IgD-negative memory B cell (primary cell): ENCODE measurements at regions not wholly inside any gene's neighbourhood (a gene's known extent, or its start where the extent isn't known, plus 50 kb on each side); places are given as distances from the start of the nearest gene placed in this dataset.

Experiments used
- H3K27ac Mint-ChIP-seq, 3 donors: one replicate each; pipeline ENCODE4 v1.8.0; 2020 to 2022; ENCODE audit warnings: mild to moderate bottlenecking in 3 of 3, mixed read lengths in 3 of 3, moderate library complexity in 1 of 3
- H3K27me3 Mint-ChIP-seq: one replicate; pipeline ENCODE4 v1.8.0; 2021; ENCODE audit warnings: mixed read lengths
- H3K36me3 Mint-ChIP-seq: one replicate; pipeline ENCODE4 v1.8.0; 2020; ENCODE audit warnings: mild to moderate bottlenecking, mixed read lengths
- H3K4me1 Mint-ChIP-seq, 3 donors: one replicate each; pipeline ENCODE4 v1.8.0; 2020 to 2022; ENCODE audit warnings: mixed read lengths in 3 of 3, mild to moderate bottlenecking in 1 of 3
- H3K4me3 Mint-ChIP-seq, 4 donors: one replicate each; pipeline ENCODE4 v1.8.0; 2020 to 2022; ENCODE audit warnings: mild to moderate bottlenecking in 4 of 4, mixed read lengths in 4 of 4, moderate library complexity in 3 of 4
- H3K9me3 Mint-ChIP-seq, 3 donors: one replicate each; pipeline ENCODE4 v1.8.0; 2020 to 2021; ENCODE audit warnings: mixed read lengths in 3 of 3, mild to moderate bottlenecking in 1 of 3

DNA sequence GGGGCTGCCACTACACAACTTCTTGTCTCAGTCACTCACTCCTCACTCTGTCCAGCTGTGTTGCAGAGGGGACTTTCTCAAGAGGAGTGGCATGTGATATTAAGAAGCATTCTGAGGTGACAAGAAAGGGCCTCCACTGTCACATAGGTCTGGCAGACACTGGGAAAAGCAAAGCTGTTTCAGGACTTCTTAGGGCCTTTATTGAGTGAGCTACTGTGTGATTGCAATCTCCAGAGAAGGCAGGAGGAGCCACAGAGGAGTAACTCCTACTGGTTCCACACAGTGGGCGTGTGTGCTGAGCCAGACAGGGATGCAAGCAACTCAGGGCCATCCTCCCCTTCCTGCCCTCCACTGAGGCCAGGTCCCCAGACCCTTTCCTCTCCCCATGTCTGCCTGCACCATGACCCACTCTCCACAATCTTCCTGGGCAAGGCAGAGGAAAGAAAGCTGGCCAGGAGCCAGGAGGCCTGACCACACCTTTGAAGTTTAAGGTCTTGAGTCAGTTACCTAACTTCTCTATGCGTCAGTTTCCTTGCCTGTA lies 262.0 kb upstream of the ZMIZ1 start:
- H3K4me1 Mint-ChIP-seq: no peaks in the 10 kb centered on the region
- no peak overlapping the region for H3K4me3 Mint-ChIP-seq
- H3K27ac Mint-ChIP-seq: no peak overlapping the region
- H3K27me3 Mint-ChIP-seq: peaks cover 4% of the 10 kb centered on the region
- H3K9me3 Mint-ChIP-seq: peaks cover 0 to 1% (median 0%) of the 10 kb centered on the region in 3 donors
- H3K36me3 Mint-ChIP-seq: no peaks in the 10 kb centered on the region

DNA sequence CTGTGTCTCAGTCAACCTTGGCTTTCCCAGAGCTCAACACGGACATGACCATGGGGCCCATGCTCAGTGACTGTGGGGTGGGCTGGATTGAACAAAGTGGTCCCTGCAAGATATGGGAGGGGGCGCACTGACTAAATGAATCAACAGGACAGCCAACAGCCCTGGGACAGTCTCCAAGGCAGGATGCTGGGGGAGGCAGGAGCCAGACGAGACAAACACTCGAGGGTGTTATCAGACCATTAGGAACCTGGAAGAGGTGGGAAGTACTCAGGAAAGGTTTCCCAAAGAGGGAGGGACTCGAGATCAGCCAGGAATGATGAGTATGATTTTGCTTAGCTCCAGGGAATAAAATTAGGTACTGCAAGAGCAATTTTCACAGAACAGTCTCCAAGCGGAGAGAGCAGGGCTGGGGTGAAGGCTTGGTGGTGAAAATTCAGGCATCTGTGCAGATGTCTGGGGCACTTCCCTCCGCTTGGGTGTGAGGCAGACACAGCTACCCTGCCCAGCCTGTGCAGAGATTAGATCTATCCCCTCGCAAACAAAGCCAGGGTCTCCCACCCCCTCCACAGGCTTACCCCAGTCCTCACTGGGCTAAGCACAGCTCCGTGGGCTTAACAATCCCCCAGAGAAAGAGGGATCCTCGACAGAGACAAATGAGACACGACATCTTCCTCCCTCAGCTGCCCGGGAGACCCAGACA lies 261.1 kb upstream of the ZMIZ1 start:
- Mint-ChIP-seq H3K36me3 (no peaks in the 10 kb centered on the region), H3K4me3 (no peak overlapping the region), H3K9me3 (peaks cover 0 to 1% (median 0%) of the 10 kb centered on the region in 3 donors), H3K27me3 (peaks cover 4% of the 10 kb centered on the region), H3K4me1 (no peaks in the 10 kb centered on the region), H3K27ac (no peak overlapping the region)

DNA sequence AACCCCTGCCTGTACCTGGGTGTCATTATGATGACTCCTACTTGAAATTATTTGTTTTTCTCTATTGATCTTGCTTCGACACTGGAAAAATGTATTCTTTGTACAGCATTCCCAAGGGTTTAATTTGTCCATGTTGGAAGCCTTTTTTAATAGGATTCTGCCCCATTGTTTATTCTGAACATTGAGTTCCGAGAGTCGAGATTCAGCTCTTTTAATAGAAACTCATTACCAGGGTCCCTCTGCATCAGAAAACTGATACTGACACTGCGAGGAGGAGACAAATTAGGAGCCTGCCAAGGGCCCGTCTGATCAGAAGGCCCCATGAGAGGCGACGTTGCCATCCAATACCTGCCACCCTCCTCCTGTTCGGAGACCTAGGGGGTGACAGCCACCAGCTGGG lies 260.5 kb upstream of the ZMIZ1 start:
- H3K27ac Mint-ChIP-seq: no peak overlapping the region
- no peak overlapping the region for H3K4me3 Mint-ChIP-seq
- H3K27me3 Mint-ChIP-seq: peaks cover 3% of the 10 kb centered on the region
- no peaks in the 10 kb centered on the region for H3K4me1 Mint-ChIP-seq
- peaks cover 0 to 1% (median 0%) of the 10 kb centered on the region in 3 donors for H3K9me3 Mint-ChIP-seq
- no peaks in the 10 kb centered on the region for H3K36me3 Mint-ChIP-seq

DNA sequence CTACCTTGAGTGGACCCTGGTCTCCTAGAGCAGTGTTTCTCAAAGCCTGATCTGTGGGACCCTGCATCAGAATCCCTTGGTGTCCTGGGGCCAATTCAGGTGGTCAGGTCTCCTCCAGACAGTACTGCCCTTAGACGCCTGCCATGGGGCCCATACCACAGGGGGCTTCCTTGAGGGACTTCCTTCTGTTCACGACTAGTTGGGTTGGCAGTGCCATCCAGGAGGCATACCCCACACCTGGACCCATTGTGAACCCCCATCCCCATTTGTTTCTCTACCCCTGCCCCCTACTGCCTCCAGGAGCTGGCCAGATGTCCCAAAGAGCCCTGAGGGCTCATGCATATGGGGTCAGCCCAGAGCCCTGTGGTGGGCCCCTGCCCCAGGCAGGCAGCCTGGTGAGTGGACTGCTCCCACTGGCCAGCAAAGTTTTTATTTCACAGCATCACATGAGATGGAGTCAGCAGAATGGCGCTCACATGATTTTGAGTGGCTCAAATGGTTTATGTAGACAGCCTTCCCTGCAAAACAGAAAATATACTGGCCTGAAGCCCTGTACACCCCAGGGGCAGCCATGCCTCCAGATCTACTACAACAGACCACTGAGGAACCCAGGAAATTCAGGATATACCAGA lies 259.9 kb upstream of the ZMIZ1 start:
- Mint-ChIP-seq H3K4me1 (no peaks in the 10 kb centered on the region), H3K27me3 (peaks cover 3% of the 10 kb centered on the region), H3K27ac (no peak overlapping the region), H3K9me3 (peaks cover 0 to 1% (median 0%) of the 10 kb centered on the region in 3 donors), H3K36me3 (no peaks in the 10 kb centered on the region), H3K4me3 (no peak overlapping the region)

DNA sequence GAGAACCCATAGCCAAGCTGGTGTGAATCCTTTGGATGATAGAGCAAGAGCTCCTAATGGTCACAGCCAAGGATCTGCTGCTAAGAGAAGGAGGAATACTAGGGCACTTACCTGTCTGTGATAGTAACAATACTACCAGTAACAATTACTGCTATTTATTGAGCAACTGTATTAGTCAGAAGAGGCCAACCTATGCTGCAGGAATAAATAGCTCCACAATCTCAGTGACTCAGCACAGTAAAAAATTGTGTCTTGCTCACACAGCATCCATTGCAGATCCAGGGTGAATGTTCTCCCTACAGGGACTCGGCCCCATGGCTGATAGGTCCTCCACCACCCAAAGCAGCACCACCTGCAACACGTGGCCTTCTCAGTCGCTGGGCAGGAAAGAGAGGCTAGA lies 257.6 kb upstream of the ZMIZ1 start:
- H3K36me3 Mint-ChIP-seq: no peaks in the 10 kb centered on the region
- H3K9me3 Mint-ChIP-seq: peaks cover 0 to 1% (median 0%) of the 10 kb centered on the region in 3 donors
- no peak overlapping the region for H3K4me3 Mint-ChIP-seq
- H3K27ac Mint-ChIP-seq: no peak overlapping the region
- H3K27me3 Mint-ChIP-seq: peaks cover 3% of the 10 kb centered on the region
- H3K4me1 Mint-ChIP-seq: no peaks in the 10 kb centered on the region

DNA sequence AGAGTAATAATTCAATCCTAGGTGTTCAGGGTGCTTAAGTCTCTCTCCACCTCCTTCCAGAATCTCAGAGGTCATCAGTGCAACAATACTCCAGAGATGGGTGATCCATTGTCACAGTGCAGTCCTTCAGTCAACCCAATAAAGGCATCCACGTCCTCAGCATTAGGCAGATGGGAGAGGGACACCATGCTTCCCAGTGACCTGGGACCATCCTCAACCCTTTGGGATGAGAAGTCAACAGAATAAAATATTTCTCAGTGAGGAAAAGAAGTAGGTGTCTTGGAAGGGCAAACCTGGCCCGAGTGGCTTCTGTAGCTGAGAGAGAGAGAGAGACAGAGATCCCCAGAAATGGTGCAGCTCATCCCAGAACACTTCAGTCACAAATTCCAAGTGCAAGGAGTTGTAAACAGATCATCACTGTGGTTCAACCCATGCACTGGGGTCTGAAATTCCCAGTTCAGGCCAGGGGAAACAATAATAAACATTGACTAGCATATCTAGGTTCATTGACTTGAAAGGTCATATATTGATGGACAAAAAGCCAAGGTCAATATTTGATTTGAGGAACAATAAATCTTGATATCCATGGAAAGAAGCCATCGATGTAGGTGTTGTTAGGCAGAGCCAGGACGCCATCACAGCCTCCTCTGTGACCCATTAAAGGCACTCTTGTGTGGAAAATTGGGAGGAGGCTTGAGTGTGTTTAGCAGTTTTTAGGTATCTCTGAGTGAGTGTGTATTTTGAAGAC lies 256.0 kb upstream of the ZMIZ1 start:
- H3K9me3 Mint-ChIP-seq: peaks cover 0 to 3% (median 0%) of the 10 kb centered on the region in 3 donors
- peak overlapping the region in 1 of 3 donors; percentile 25 for H3K27ac Mint-ChIP-seq
- H3K36me3 Mint-ChIP-seq: no peaks in the 10 kb centered on the region
- H3K4me3 Mint-ChIP-seq: no peak overlapping the region
- H3K27me3 Mint-ChIP-seq: peaks cover 4% of the 10 kb centered on the region
- H3K4me1 Mint-ChIP-seq: no peaks in the 10 kb centered on the region

DNA sequence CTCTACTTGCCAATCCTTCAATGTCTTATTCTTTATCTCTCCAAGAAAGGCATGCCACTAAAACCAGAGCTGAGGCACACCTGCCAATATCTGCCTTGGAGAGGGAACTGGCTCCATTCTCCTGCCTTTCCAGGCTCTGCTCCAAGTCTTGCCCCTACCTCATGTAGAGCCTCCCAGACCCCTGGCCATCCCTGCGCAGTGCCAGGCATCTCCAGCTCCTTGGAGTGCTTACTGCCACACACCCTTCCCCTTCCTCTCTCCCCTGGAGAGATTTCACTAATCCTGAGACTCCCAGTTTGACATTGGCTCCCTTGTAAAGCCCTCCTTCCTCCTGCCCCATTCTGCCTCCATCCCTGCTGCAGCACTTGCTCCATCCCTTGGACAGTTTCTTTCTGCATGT lies 255.2 kb upstream of the ZMIZ1 start:
- H3K4me3 Mint-ChIP-seq: no peak overlapping the region
- H3K27me3 Mint-ChIP-seq: peaks cover 1% of the 10 kb centered on the region
- H3K27ac Mint-ChIP-seq: no peak overlapping the region
- peaks cover 0 to 2% (median 0%) of the 10 kb centered on the region in 3 donors for H3K9me3 Mint-ChIP-seq
- H3K4me1 Mint-ChIP-seq: no peaks in the 10 kb centered on the region
- no peaks in the 10 kb centered on the region for H3K36me3 Mint-ChIP-seq

DNA sequence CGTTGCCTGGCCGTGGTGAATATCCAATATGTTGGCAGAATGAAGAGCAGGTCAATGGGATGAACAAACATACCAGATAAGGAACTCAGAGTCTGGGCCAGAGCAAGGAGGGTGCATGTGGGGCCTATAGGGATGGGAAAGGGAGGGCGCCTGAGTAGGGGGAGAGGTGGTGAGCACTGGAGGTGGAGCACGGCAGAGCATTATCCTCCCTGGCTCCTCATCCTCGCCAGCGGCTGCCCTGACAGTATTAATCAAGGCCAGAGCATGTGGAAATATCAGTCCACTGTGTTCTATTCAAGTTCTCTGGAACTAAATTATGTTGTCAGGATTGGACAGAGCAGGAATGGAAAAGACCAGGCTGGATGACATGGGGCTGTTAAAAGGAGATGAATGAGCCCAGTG lies 254.8 kb upstream of the ZMIZ1 start:
- H3K27me3 Mint-ChIP-seq: peaks cover 1% of the 10 kb centered on the region
- no peaks in the 10 kb centered on the region for H3K4me1 Mint-ChIP-seq
- H3K4me3 Mint-ChIP-seq: no peak overlapping the region
- no peaks in the 10 kb centered on the region for H3K36me3 Mint-ChIP-seq
- no peak overlapping the region for H3K27ac Mint-ChIP-seq
- H3K9me3 Mint-ChIP-seq: peaks cover 0 to 2% (median 0%) of the 10 kb centered on the region in 3 donors

DNA sequence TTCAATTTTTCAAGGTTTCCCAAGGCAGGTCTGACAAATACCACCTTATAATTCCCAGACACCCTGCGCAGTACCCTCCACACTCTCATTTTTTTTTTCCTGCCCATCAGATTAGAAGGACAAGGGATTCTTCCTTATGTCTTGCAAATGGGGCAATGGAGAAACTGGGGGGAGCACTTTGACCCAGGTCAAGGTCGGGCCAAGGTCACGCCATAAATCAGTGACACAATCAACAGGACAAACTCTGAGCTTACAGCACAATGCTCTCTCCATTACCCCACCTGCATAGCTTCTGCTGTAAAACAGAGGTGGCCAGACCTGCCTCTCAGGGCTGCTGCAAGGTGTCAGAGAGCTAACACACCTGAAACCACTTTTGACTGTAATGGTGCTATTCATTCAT lies 254.4 kb upstream of the ZMIZ1 start:
- no peak overlapping the region for H3K27ac Mint-ChIP-seq
- H3K4me3 Mint-ChIP-seq: no peak overlapping the region
- peaks cover 0 to 2% (median 0%) of the 10 kb centered on the region in 3 donors for H3K9me3 Mint-ChIP-seq
- H3K27me3 Mint-ChIP-seq: peaks cover 1% of the 10 kb centered on the region
- H3K36me3 Mint-ChIP-seq: no peaks in the 10 kb centered on the region
- H3K4me1 Mint-ChIP-seq: no peaks in the 10 kb centered on the region

DNA sequence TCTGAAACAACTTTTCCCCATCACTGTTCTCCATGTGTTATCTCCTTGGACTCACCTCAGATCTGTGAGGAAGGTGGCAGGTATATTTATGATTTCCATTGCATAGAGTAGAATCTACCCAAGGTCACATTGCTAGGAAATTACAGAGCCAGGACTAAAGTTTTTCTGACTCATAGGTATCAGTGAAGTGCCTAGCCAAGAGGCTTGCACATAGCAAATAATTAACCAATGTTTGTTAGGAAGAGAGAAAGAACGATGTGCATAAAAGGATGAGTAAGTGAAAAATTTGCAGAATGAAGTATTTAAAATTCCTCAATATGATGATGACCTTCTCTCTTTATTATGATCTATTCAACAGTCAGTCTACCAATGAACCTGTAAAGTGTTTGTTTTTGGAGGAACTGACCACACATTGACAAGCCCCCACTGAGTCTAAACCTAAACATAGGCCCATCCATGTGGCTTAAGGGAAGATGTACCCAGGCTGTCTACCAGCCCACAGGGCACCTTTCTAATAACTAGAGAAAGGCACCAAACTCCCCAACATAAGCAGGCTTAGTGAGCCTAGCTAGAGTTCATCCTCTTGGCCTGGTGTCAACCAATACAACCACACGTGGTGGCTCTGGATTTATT lies 252.9 kb upstream of the ZMIZ1 start:
- no peak overlapping the region for H3K4me3 Mint-ChIP-seq
- peaks cover 1% of the 10 kb centered on the region for H3K27me3 Mint-ChIP-seq
- peak overlapping the region in 1 of 3 donors; percentile 28 for H3K27ac Mint-ChIP-seq
- H3K9me3 Mint-ChIP-seq: peaks cover 0 to 2% (median 0%) of the 10 kb centered on the region in 3 donors
- H3K4me1 Mint-ChIP-seq: no peaks in the 10 kb centered on the region
- no peaks in the 10 kb centered on the region for H3K36me3 Mint-ChIP-seq

DNA sequence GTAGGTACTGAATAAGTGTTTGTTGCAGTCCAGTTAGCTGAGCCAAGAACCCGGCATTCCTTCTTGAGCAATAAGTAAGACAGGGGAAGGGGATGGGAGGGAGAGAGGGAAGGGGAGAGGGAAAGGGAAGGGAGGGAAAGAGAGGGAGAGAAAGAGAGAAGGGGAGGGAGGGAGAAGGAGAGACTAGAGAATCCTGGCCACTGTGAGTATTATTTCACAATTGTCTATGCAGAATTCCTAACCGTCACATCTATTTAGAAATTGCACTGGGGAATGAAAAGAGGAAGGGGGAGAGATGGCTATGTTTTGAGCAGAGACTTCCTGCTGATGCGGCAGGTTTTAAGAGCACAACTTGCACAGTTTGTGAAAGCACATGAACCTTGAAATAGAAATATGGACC lies 251.4 kb upstream of the ZMIZ1 start:
- Mint-ChIP-seq H3K36me3 (no peaks in the 10 kb centered on the region), H3K9me3 (peaks cover 0 to 2% (median 0%) of the 10 kb centered on the region in 3 donors)

DNA sequence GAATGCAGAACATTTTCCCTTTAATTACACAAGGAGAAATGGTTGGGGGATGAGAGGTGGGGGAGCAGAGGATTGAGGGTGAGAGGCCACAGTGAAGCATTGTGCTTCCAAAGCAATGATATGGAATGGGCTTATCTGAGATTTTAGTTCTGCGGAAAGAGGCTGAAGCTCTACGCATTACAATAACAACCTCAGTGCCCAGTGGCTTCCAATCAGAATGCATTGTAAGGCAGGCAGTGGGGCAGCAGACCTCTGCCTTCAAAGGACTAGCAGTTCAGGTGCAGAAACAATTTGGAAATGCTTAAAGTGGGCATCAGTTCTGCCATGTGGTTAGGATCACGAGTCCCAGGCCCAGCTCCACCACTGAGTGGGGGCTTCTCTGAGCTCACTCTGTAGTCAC lies 251.0 kb upstream of the ZMIZ1 start:
- H3K27ac Mint-ChIP-seq: no peak overlapping the region
- no peaks in the 10 kb centered on the region for H3K36me3 Mint-ChIP-seq
- H3K4me1 Mint-ChIP-seq: no peaks in the 10 kb centered on the region
- peaks cover 0 to 2% (median 0%) of the 10 kb centered on the region in 3 donors for H3K9me3 Mint-ChIP-seq
- H3K27me3 Mint-ChIP-seq: peaks cover 1% of the 10 kb centered on the region
- no peak overlapping the region for H3K4me3 Mint-ChIP-seq

More for the DNA sequence above, 251.4 kb upstream of the ZMIZ1 start:
- Mint-ChIP-seq H3K4me3 (no peak overlapping the region), H3K27ac (no peak overlapping the region), H3K27me3 (peaks cover 1% of the 10 kb centered on the region), H3K4me1 (no peaks in the 10 kb centered on the region)

DNA sequence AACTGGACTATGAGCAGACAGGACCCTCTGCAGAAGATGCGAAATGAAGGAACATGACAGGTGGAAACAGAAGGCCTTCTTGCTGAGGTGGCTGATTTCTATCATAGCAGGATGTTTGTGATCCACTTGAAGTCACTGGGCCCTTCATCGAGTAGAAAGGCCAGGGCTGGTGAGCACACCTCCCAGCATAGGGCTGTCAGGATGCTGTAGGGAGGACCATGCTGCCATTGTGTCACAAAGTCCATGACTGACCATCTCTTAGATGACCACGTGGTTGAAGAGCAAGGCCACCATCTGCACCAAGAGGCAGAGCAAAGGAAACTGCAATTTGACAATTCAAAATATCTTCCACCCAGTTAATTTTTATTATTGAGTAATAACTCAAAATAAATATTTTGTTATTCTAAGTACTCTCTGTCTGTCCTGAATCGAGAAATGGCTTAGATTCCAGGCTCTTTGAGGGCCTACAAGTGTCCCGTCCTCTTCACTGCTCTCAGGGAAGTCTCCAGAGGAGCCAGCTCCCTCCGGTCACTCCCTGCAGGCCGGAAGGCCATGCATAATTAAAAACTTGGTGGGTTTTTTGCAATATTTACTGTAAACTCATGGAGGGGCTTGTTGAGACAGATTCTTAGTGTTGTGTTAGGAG lies 249.3 kb upstream of the ZMIZ1 start:
- peaks cover 0 to 4% (median 2%) of the 10 kb centered on the region in 3 donors for H3K9me3 Mint-ChIP-seq
- no peaks in the 10 kb centered on the region for H3K36me3 Mint-ChIP-seq
- H3K4me3 Mint-ChIP-seq: no peak overlapping the region
- peaks cover 1% of the 10 kb centered on the region for H3K27me3 Mint-ChIP-seq
- H3K27ac Mint-ChIP-seq: no peak overlapping the region
- H3K4me1 Mint-ChIP-seq: no peaks in the 10 kb centered on the region

DNA sequence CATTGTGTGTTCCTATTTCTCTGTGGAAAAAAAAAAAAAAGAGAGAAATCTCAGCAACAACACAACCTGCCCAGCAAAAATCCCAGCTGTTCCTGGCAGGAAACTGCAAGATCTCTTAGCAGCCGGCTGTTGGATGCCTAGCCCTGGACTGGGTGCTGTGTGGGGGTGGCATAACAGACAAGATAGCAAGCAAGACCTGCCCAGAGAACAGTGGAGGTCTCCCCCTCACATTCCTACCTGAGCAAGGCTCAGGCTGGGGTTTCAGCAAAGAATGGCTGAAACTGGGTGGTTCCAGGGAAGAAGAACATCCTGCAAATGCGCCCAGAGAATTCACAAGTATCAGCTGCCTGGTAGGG lies 248.8 kb upstream of the ZMIZ1 start:
- Mint-ChIP-seq H3K4me1 (no peaks in the 10 kb centered on the region), H3K9me3 (peaks cover 0 to 4% (median 2%) of the 10 kb centered on the region in 3 donors), H3K27ac (no peak overlapping the region), H3K36me3 (no peaks in the 10 kb centered on the region), H3K27me3 (peaks cover 1% of the 10 kb centered on the region), H3K4me3 (no peak overlapping the region)
